Right lobe of liver (tissue), 6 donors: ENCODE measurements at regions not wholly inside any gene's neighbourhood (a gene's known extent, or its start where the extent isn't known, plus 50 kb on each side); places are given as distances from the start of the nearest gene placed in this dataset.
A peak's percentile ranks its signal among the peaks of the same experiment; 100 is the strongest.

ENCODE experiments used
- ATAC-seq, 4 donors: fragments of 200-7000 bp; cut with Tn5 transposase; one replicate each; pipeline ENCODE4 v1.9.1; 2020; ENCODE audit warnings: mild to moderate bottlenecking in 4 of 4, moderate library complexity in 4 of 4
- DNase-seq, 3 donors: peaks; one replicate each; pipeline ENCODE4 v3.0.0-alpha.2; 2020
- H3K27ac ChIP-seq, 3 donors: fragments of 200-600 bp; one replicate each; pipeline ENCODE4 v1.8.0; 2022
- H3K27me3 ChIP-seq, 2 donors: fragments of 200-600 bp; one replicate each; pipeline ENCODE4 v1.8.0; 2022
- H3K36me3 ChIP-seq, 4 donors: fragments of 200-600 bp; sonication (generic) in 1 of 4; one replicate each; pipeline versions ENCODE4 v1.5.1 to v1.8.0; 2017 to 2022; ENCODE audit warnings: control low read depth in 1 of 4
- H3K4me1 ChIP-seq, 4 donors: fragments of 200-600 bp; sonication (generic) in 1 of 4; one replicate each; pipeline versions ENCODE4 v1.5.1 to v1.8.0; 2017 to 2022; ENCODE audit warnings: control low read depth in 1 of 4
- H3K4me3 ChIP-seq, 3 donors: fragments of 200-600 bp; one replicate each; pipeline ENCODE4 v1.8.0; 2022
- H3K9me3 ChIP-seq, 4 donors: fragments of 200-600 bp; sonication (generic) in 1 of 4; one replicate each; pipeline versions ENCODE4 v1.5.1 to v1.8.0; 2017 to 2022; ENCODE audit warnings: control low read depth in 1 of 4
- CTCF ChIP-seq, 4 donors: fragments of 200-600 bp in 3 of 4; fragments of 450-650 bp in 1 of 4; IDR thresholded peaks; one replicate each; pipeline versions ENCODE4 v1.5.1 to v1.8.0; 2016 to 2022; ENCODE audit warnings: antibody characterized with exemption in 4 of 4, mild to moderate bottlenecking in 2 of 4
- POLR2A ChIP-seq: fragments of 450-650 bp; IDR thresholded peaks from one replicate; pipeline ENCODE4 v1.6.1; 2017; ENCODE audit warnings: antibody characterized with exemption, mild to moderate bottlenecking
- WGBS: methylation state at CpG from one replicate; pipeline ENCODE4 v1.1.6; 2018; ENCODE audit warnings: low coverage, low lambda C conversion rate; ENCODE audit not compliant: insufficient coverage; ENCODE audit errors: missing lambda C conversion rate; 5-methylcytosine and 5-hydroxymethylcytosine counted together
- intact Hi-C, 2 donors: fragments of 100-400 bp; cut with DNase I; formaldehyde crosslinking; loops; one replicate each; pipeline versions ENCODE4 v1.11.2 to v1.14.1; 2022
- donor health status: DM: no; HTN: yes; CAD: no.
- donor health status: DM: no; HTN: no; CAD: no.
- donor health status: DM: no; HTN: no; CAD: no.
- donor health status: DM: no; HTN: yes; CAD: no.
- donor health status: DM: no; HTN: yes; CAD: no.

- Histone ChIP-seq H3K27me3 (no peaks in the 10 kb centered on the region), H3K9me3 (no peaks in the 10 kb centered on the region), H3K4me3 (no peak overlapping the region), H3K4me1 (no peaks in the 10 kb centered on the region), H3K36me3 (no peaks in the 10 kb centered on the region), H3K27ac (no peak overlapping the region)
- 85% methylated on average over 5 of the region's 7 CpGs for WGBS
- DNase-seq (peak in 1 of 3 donors; percentile 41), ATAC-seq (no peak)
- intact Hi-C loops: no loop called here
- no peak for TF ChIP-seq CTCF (IDR thresholded peaks at IDR 0.05)
- no peak for TF ChIP-seq POLR2A
These were observed 202.4 kb downstream of the SEC14L1 start for GRCh38 chr17:77343031-77343800.

GRCh38 chr17:77344038-77344437, 203.3 kb downstream of the SEC14L1 start:
- no peaks in the 10 kb centered on the region for H3K9me3 ChIP-seq
- no peaks in the 10 kb centered on the region for H3K27me3 ChIP-seq
- intact Hi-C loops: no loop called here
- no peaks in the 10 kb centered on the region for H3K4me1 ChIP-seq
- H3K27ac ChIP-seq: no peak overlapping the region
- 94% methylated on average over 5 of the region's 5 CpGs for WGBS
- TF ChIP-seq POLR2A (no peak), CTCF (IDR thresholded peaks at IDR 0.05) (no peak)
- no peaks in the 10 kb centered on the region for H3K36me3 ChIP-seq
- DNase-seq (peak in 1 of 3 donors; percentile 2), ATAC-seq (no peak)
- H3K4me3 ChIP-seq: no peak overlapping the region

GRCh38 chr17:77345260-77345910, 204.6 kb downstream of the SEC14L1 start:
- Histone ChIP-seq H3K4me3 (no peak overlapping the region), H3K27me3 (no peaks in the 10 kb centered on the region), H3K9me3 (no peaks in the 10 kb centered on the region), H3K36me3 (no peaks in the 10 kb centered on the region), H3K4me1 (peaks cover 0 to 3% (median 0%) of the 10 kb centered on the region in 4 donors), H3K27ac (no peak overlapping the region)
- intact Hi-C loops: no loop called here
- DNase-seq (peak in 1 of 3 donors; percentile 33), ATAC-seq (peak; percentile 21 to 40 (median 28))
- TF ChIP-seq POLR2A (no peak), CTCF (IDR thresholded peaks at IDR 0.05) (no peak)
- 93% methylated on average over 7 of the region's 9 CpGs for WGBS

- no peaks in the 10 kb centered on the region for H3K36me3 ChIP-seq
- H3K27ac ChIP-seq: no peak overlapping the region
- TF ChIP-seq CTCF (IDR thresholded peaks at IDR 0.05) (no peak), POLR2A (no peak)
- H3K4me3 ChIP-seq: no peak overlapping the region
- intact Hi-C loops: no loop called here
- ATAC-seq (no peak), DNase-seq (peak in 1 of 3 donors; percentile 2)
- H3K9me3 ChIP-seq: no peaks in the 10 kb centered on the region
- WGBS: 93% methylated on average over 2 of the region's 3 CpGs
- no peaks in the 10 kb centered on the region for H3K27me3 ChIP-seq
- peaks cover 0 to 9% (median 0%) of the 10 kb centered on the region in 4 donors for H3K4me1 ChIP-seq
These were observed 206.0 kb downstream of the SEC14L1 start for GRCh38 chr17:77346765-77347164.
